ACHN (cell line): ENCODE measurements at regions not wholly inside any gene's neighbourhood (a gene's known extent, or its start where the extent isn't known, plus 50 kb on each side); places are given as distances from the start of the nearest gene placed in this dataset.
"Not testable (repeated sequence)": the region's sequence is repeated elsewhere in the genome, so short reads cannot be mapped to it uniquely, and the experiment has no call there.

Experiments
- DNase-seq: peaks from one replicate; pipeline ENCODE4 v3.0.0-alpha.2; 2015
- in situ Hi-C: cut with HindIII; loops from 2 replicates; pipeline ENCODE4 v1.10.0; 2017; ENCODE audit warnings: low sequenced_read_pairs, low pct_ligation_motif_present, low pct_unique_long_range_greater_than_20kb

- in situ Hi-C loops, result no loop called here
- no peak for DNase-seq
Measured at GRCh38 chr17:53765609-53766008, 57.1 kb upstream of the KIF2B start.

DNA sequence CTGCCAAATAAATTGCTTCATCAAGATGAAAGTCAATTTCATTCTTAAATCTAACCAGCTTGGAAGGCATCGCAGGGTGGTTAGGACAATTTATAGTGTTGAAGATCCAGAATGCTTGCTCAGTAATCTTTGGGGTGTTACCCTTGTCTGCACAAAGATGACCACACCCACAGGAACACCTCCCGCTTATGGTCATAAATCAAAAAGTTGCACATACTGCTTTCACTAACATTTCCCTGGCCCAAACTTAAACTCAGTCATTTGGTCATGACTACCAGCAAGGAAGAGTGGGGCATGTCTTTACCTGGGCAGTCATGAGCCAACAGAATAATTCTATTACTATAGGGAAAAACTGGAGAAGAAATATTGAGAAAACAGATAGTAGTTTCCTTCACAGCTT lies 57.6 kb upstream of the KIF2B start:
- DNase-seq, result no peak
- in situ Hi-C loops, result no loop called here

- no peak for DNase-seq
- in situ Hi-C loops, result no loop called here
Measured at GRCh38 chr17:53757559-53757958, 65.2 kb upstream of the KIF2B start.

GRCh38 chr17:53757116-53757515 lies 65.6 kb upstream of the KIF2B start:
- DNase-seq, in situ Hi-C loops: not testable (repeated sequence)

DNA sequence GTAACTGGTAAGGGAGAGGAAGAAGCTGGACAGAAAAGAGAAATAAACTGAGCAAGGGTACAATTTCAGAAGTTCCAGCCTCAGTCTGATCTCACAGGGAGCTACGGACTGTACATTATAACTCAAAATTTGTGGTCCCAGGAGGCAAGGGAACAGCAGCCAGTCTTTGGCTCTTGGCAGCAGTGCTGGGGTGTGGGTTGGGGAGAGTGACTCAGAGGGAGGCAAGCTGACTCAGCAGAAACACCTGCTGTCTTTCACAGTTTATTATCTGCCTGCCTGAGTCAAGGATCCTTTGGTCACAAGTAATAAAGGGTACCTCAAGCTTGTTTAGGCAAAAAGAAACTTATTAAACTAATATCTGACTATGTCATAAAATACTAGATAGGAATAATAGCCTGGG lies 73.5 kb upstream of the KIF2B start:
- DNase-seq, result peak; percentile 81
- in situ Hi-C loops, result no loop called here

GRCh38 chr17:53748159-53748820 lies 74.4 kb upstream of the KIF2B start:
- DNase-seq, in situ Hi-C loops: not testable (repeated sequence)

DNA sequence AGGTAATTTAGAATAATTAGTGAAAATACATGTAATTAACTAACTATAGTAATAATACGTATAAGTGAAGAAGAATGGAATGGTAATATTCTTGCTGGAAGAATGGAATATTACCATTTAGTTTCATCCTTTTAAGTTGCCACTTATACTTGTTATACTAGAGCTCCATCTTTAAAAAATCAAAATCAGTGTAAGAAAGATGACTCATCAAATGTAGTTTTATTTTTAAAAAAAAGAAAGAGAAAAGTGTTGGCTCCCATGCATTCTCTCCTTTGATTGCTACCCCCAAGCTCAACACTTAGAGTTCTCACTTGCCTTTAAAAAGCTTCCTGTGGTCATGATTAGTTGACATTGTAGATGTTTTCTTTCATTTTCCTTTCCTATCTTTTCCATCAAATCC lies 82.4 kb upstream of the KIF2B start:
- in situ Hi-C loops, result no loop called here
- DNase-seq, result no peak

DNA sequence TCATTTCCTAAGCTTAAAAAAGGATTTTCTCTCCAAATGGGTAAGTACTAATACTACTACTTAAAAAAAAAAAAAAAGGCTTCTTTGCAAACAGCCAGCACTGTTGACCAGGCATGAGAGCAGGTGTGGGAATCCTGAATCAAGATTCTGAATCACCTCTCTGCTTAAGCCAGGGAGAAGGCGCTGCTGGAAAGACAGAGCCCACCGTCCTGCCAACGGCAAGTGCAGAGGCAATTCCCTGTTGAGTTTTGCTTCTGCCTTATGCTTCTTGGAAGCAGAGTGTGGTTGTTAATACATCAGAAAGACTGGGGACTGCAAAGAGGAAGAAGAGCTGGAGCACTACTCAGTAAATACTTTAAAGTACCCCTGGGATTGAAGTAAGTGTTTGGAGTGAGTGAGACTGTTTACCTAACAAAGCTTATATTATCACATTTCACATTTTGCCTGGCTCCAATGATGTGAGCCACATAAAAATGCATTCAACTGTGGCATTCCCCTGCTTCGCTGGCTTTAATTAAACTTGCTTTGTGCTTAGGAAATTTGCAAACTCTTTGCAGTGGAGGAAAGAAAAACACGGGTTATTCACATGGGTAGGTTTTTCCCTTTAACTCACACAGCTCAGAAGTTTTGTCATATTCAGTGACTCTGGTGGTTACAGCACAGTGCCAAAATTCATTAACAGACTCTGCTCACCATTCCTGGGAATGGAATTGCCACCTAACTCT lies 86.0 kb upstream of the KIF2B start:
- in situ Hi-C loops, result no loop called here
- DNase-seq, result peak; percentile 31

DNA sequence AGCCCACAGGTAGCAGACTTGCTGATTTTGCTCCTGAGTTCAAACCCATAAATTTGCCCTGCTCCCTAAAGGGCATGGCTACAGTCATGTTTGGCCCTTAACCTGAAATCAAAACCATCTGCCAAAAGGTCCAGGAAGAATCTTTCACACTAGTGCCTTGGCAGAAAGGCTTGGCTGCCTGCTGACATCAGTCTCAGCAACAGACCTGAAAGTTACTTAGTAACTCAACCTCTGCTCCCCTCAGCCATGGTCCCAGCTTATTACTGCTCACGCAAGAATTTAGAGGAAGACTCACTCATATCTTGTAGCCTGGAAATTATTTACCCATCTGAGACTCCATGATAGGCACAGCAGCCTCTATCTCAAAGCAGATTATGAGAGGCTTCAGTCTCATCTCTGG lies 98.0 kb upstream of the KIF2B start:
- DNase-seq, result peak; percentile 96
- in situ Hi-C loops, result no loop called here

DNA sequence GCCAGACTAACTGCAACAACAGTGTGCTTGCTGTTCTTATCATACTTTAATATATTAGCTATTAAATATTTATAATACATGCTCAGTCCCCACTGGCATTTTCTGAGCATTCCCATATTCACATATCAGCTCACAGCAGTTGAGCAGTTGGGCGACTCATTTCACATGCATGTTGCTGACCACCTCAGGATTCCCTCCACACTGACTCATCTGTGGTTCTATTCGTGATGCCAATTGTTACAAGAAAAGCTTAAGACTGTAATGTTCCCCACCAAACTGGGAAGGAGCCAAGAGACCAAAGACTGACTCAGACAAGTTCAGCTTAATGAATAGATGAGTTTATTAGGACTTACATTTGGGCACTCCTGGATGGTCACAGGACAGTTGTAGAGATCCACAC lies 100.3 kb upstream of the KIF2B start:
- in situ Hi-C loops, result no loop called here
- DNase-seq, result peak; percentile 100

- in situ Hi-C loops, result no loop called here
- peak; percentile 36 for DNase-seq
Measured at GRCh38 chr17:53721101-53721500, 101.6 kb upstream of the KIF2B start.

DNA sequence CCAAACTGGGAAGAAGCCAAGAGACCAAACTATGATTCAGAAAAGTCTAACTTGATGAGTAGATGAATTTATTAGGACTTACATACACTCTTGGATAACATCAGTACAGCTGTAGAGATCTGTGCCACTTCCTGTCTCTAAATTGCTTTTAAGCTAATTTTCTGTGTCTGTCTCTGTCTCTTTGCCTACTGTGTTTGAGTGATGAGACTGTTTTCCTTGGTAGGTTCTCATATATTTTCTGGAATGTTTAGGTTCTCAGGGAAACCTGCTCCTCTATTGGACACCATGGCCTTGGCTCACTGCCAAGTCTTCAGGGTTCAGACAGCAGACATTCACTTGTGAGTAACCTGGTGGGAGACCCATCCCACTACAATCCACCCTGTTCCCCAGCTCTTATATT lies 103.5 kb upstream of the KIF2B start:
- in situ Hi-C loops, result no loop called here
- DNase-seq, result peak; percentile 21

- DNase-seq, result no peak
- in situ Hi-C loops, result no loop called here
Measured at GRCh38 chr17:53707566-53707965, 115.2 kb upstream of the KIF2B start.

GRCh38 chr17:53696286-53696685 lies 126.4 kb upstream of the KIF2B start:
- in situ Hi-C loops, result no loop called here
- no peak for DNase-seq

GRCh38 chr17:53687324-53687723 lies 135.4 kb upstream of the KIF2B start:
- DNase-seq, result no peak
- in situ Hi-C loops, result no loop called here

DNA sequence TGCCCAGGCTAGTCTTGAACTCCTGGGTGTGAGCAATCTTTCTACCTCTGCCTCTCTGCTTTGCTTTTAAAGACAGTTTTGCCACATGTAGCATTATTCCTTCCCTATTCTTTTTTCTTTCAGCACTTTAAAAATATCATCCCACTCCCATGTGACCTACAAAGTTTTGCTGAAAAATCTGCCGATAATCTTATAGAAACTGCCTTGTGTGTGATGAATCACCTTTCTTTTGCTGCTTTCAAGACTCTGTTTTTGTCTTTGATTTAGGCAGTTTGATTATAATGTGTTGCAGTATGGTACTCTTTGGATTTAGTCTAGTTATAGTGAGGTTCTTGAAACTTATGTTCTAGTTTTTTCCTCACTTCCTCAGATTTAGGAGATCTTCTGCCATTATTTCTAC lies 142.0 kb upstream of the KIF2B start:
- peak; percentile 20 for DNase-seq
- in situ Hi-C loops, result no loop called here

DNA sequence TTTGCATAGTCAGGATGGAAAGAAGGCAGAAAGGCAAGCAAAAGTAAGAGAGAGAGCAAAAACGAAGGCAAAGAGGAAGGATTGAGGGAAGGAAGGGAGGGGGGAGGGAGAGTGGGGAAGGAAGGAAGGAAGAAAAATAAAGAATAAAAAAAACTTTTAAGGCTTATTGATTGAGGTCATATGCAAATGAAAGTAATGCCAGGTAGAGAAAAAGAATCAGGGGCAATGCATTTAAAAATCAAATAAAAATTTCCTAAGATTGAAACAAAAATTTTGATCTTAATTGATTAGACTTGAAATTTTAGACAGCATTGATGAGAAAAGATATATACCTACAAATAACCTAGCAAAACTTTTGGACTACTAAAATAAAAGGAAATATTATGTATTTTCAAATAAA lies 153.9 kb upstream of the KIF2B start:
- no peak for DNase-seq
- in situ Hi-C loops, result no loop called here

DNA sequence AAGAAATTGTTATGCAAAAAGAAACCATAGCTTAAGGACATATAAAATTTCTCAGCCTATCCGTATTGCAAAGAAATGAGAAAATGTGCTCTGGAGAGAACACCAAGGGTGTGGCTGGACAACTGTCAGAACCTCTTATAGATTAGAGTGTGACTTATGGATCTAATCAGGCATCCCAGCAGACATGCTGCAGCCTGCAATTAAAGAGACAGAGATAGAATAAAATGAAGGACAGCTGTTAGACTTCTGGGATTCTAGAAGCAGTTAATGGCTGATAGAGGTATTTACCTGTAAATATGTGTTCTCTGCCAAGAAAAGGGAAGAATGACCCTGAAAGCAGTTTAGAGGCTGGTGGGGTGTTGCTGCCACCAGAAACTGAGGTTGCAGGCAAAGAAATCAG lies 160.1 kb upstream of the KIF2B start:
- DNase-seq, result no peak
- in situ Hi-C loops, result no loop called here

DNA sequence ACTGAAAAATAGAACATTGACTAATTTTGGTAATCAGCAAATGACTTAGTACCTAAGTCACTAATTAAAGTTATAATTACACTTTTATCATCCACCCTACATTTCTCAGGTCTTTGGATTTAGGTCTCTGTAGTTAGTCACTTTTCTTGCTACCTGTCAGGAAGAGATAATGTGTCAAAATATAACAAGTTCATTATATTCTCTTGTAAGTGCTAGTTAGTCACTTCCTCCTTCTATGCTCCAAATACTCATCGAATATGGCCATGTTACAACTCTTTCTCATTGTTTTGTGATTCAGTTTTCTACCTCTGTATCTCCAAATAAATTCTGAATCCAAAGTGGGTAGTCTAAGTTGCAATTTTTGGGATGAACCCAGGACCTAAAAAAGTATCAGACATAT lies 163.5 kb upstream of the KIF2B start:
- in situ Hi-C loops, result no loop called here
- no peak for DNase-seq

GRCh38 chr17:53655591-53655990 lies 167.1 kb upstream of the KIF2B start:
- in situ Hi-C loops, result no loop called here

More at GRCh38 chr17:53655591-53655990, 167.1 kb upstream of the KIF2B start:
- DNase-seq, result peak; percentile 8
